ENCODE measurements at regions not wholly inside any gene's neighbourhood (a gene's known extent, or its start where the extent isn't known, plus 50 kb on each side); places are given as distances from the start of the nearest gene placed in this dataset.

DNA sequence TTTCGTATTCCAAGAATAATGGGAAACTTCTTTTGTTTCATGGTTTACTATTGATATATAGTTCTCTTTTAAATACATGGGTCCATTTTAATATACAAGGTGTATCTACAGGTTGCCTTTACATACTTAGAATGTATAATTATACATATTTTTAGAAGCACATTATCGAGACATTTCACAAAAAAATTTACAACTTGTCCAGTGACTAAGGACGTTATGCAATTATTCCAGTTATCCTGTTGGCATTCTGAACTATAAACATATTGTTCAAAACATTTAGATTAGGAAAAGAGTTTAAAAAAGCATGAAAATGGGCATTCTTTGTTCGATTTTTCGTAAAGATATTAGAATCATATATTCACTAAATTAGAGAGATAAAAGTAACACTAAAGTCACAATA, 344.6 kb upstream of the TMEFF2 start:
- WGBS (ENCODE audit: insufficient coverage) = no CpG with 5 or more reads among the region's 5 CpGs
- TF ChIP-seq, protein P1, sequence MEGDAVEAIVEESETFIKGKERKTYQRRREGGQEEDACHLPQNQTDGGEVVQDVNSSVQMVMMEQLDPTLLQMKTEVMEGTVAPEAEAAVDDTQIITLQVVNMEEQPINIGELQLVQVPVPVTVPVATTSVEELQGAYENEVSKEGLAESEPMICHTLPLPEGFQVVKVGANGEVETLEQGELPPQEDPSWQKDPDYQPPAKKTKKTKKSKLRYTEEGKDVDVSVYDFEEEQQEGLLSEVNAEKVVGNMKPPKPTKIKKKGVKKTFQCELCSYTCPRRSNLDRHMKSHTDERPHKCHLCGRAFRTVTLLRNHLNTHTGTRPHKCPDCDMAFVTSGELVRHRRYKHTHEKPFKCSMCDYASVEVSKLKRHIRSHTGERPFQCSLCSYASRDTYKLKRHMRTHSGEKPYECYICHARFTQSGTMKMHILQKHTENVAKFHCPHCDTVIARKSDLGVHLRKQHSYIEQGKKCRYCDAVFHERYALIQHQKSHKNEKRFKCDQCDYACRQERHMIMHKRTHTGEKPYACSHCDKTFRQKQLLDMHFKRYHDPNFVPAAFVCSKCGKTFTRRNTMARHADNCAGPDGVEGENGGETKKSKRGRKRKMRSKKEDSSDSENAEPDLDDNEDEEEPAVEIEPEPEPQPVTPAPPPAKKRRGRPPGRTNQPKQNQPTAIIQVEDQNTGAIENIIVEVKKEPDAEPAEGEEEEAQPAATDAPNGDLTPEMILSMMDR (IDR thresholded peaks at IDR 0.05) = no peak
- H3K27me3 Mint-ChIP-seq (ENCODE audit: low read depth in 3 of 3) = peaks cover 0 to 2% (median 0%) of the 10 kb centered on the region in 3 donors
- no peaks in the 10 kb centered on the region for H4K20me1 ChIP-seq (ENCODE audit: insufficient read depth, low read length)
- no peak overlapping the region for H3K4me3 ChIP-seq (replicated peaks in 1 of 3; ENCODE audit: low read depth in 2 of 3, low read length in 3 of 3)
- H3K4me1 ChIP-seq (ENCODE audit: control insufficient read depth in 1 of 2, insufficient read depth in 2 of 2, low read length in 2 of 2) = no peaks in the 10 kb centered on the region
- H3K4me1 Mint-ChIP-seq = no peaks in the 10 kb centered on the region
- no peak for DNase-seq
- no peaks in the 10 kb centered on the region for H3K27me3 ChIP-seq (ENCODE audit: control insufficient read depth in 2 of 2, insufficient read depth in 2 of 2, low read length in 2 of 2)
- H3K27ac ChIP-seq (ENCODE audit: low read depth in 1 of 2, low read length in 2 of 2) = no peak overlapping the region
- no peaks in the 10 kb centered on the region for H3K79me2 ChIP-seq (ENCODE audit: insufficient read depth, low read length)
- no peaks in the 10 kb centered on the region for H3K36me3 Mint-ChIP-seq
- H3K9me3 ChIP-seq (replicated peaks in 1 of 2; ENCODE audit: control insufficient read depth in 1 of 2, insufficient read depth in 1 of 2, low read length in 2 of 2) = no peaks in the 10 kb centered on the region
- H3K27ac Mint-ChIP-seq = no peak overlapping the region
- no peak overlapping the region for H3K4me2 ChIP-seq (replicated peaks; ENCODE audit: extremely low read depth, low read length, poor library complexity, severe bottlenecking)
- H3K9ac ChIP-seq (ENCODE audit: insufficient read depth, low read length, poor library complexity, severe bottlenecking) = no peak overlapping the region
- no peak overlapping the region for H2AFZ ChIP-seq (ENCODE audit: insufficient read depth, low read depth, low read length, poor library complexity, severe bottlenecking)
- no peaks in the 10 kb centered on the region for H3K36me3 ChIP-seq (replicated peaks in 1 of 2; ENCODE audit: control insufficient read depth in 1 of 2, insufficient read depth in 2 of 2, low read length in 2 of 2)
- H3K9me3 Mint-ChIP-seq = peaks cover 0 to 3% (median 0%) of the 10 kb centered on the region in 7 donors
- H3K4me3 Mint-ChIP-seq = no peak overlapping the region
- intact Hi-C loops (cut with micrococcal nuclease) = no loop called here

DNA sequence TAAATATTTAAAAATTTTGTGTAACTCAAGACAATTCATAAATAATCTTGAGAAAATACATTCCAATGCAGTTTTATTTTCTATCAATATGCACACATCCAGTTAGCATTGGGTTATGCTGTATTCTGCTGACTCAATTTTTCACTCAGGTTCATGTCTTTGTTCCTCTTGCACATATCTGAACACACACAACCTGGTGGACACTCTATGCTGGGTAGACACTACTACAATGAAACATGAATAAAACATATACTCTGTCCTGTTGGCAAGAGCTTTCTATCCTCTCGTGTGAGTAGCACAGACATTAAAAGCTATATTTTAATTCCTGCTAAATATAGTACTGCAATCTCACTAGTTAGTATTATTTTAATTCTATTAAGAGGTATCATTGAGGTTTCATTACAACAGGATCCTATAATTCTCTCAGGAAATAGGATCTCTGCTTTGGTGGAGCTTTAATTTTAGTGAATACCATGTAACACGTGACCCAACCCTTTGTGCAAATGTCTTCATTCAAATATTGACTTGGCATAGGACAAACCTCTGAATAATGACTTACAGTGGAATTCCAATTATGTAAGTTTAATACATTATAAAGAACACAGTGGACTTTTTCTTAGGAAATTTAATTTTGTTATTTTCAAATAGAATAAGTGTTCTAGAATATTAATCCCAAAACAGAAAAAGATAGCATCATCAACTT, 342.3 kb upstream of the TMEFF2 start:
- H3K36me3 Mint-ChIP-seq = no peaks in the 10 kb centered on the region
- H3K9me3 Mint-ChIP-seq = peaks cover 0 to 3% (median 0%) of the 10 kb centered on the region in 7 donors
- Histone ChIP-seq H3K4me2 (replicated peaks; ENCODE audit: extremely low read depth, low read length, poor library complexity, severe bottlenecking) (no peak overlapping the region), H3K9ac (ENCODE audit: insufficient read depth, low read length, poor library complexity, severe bottlenecking) (no peak overlapping the region), H3K4me3 (replicated peaks in 1 of 3; ENCODE audit: low read depth in 2 of 3, low read length in 3 of 3) (no peak overlapping the region), H3K4me1 (ENCODE audit: control insufficient read depth in 1 of 2, insufficient read depth in 2 of 2, low read length in 2 of 2) (no peaks in the 10 kb centered on the region), H3K9me3 (replicated peaks in 1 of 2; ENCODE audit: control insufficient read depth in 1 of 2, insufficient read depth in 1 of 2, low read length in 2 of 2) (no peaks in the 10 kb centered on the region), H2AFZ (ENCODE audit: insufficient read depth, low read depth, low read length, poor library complexity, severe bottlenecking) (no peak overlapping the region), H3K27ac (ENCODE audit: low read depth in 1 of 2, low read length in 2 of 2) (no peak overlapping the region), H3K79me2 (ENCODE audit: insufficient read depth, low read length) (no peaks in the 10 kb centered on the region), H4K20me1 (ENCODE audit: insufficient read depth, low read length) (no peaks in the 10 kb centered on the region), H3K36me3 (replicated peaks in 1 of 2; ENCODE audit: control insufficient read depth in 1 of 2, insufficient read depth in 2 of 2, low read length in 2 of 2) (no peaks in the 10 kb centered on the region), H3K27me3 (ENCODE audit: control insufficient read depth in 2 of 2, insufficient read depth in 2 of 2, low read length in 2 of 2) (no peaks in the 10 kb centered on the region)
- H3K27ac Mint-ChIP-seq = no peak overlapping the region
- H3K4me1 Mint-ChIP-seq = no peaks in the 10 kb centered on the region
- H3K4me3 Mint-ChIP-seq = no peak overlapping the region
- no peak for DNase-seq
- TF ChIP-seq, protein P1 (IDR thresholded peaks at IDR 0.05) = no peak
- intact Hi-C loops (cut with micrococcal nuclease) = no loop called here
- no CpG with 5 or more reads among the region's 2 CpGs for WGBS (ENCODE audit: insufficient coverage)
- peaks cover 0 to 2% (median 2%) of the 10 kb centered on the region in 3 donors for H3K27me3 Mint-ChIP-seq (ENCODE audit: low read depth in 3 of 3)

Data from CD14-positive monocyte (primary cell).